Stimulated activated CD4-positive, alpha-beta T cell treated with anti-CD3 and anti-CD28 coated beads, Interleukin-15, amount 100 ng/mL, for 48 hours (primary cell): ENCODE measurements at regions not wholly inside any gene's neighbourhood (a gene's known extent, or its start where the extent isn't known, plus 50 kb on each side); places are given as distances from the start of the nearest gene placed in this dataset.
"Not testable (repeated sequence)": the region's sequence is repeated elsewhere in the genome, so short reads cannot be mapped to it uniquely, and the experiment has no call there.

Experiments
- DNase-seq, 2 donors: peaks; one replicate each; pipeline ENCODE4 v3.0.0-alpha.2; 2020; ENCODE audit warnings: low read depth in 2 of 2

DNA sequence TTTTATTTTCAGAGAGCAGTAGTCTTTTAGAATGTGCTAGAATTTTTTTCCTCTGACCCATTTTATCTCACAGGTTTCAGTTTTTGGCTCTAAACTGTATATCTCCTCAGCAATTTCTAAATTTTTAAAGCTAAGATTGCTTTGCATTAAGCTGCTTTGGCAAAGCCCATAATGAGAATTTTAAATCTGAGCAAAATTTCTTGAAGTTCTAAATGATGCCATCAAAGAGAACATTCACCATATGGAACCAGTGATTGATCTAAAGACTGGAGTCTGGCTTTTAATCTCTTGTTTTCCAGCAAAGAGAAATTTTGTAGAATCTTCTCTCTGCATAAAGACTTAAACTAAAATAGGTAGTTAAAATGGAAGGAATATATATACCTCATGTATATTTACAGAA is 313.6 kb downstream of the TBC1D32 start:
- no peak for DNase-seq

- no peak for DNase-seq
Measured at GRCh38 chr6:121008553-121008952, 325.7 kb downstream of the TBC1D32 start.

GRCh38 chr6:121006024-121006423 is 328.3 kb downstream of the TBC1D32 start:
- no peak for DNase-seq

DNA sequence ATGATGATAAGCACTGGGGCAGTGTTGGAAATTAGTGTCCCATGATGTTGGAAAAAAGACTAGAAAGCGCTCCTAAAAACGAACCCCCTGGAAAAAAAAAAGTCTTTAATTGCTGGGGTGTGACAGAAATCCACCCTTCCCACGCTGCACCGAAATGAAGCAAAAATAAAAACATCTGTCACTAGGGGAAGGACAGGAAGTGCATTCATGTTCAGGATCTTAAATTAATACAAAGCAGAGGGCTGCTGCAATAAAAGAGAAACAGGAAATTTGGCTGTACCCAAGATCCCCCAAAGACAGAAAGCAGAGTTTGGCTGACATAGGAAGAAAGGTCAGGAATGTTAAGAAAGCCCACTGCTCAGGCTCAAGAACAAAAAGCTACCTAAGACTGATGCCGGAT is 333.9 kb downstream of the TBC1D32 start:
- DNase-seq: no peak

- no peak for DNase-seq
Measured at GRCh38 chr6:120996340-120996739, 337.9 kb downstream of the TBC1D32 start.

- DNase-seq: no peak
Measured at GRCh38 chr6:120994573-120994967, 339.7 kb downstream of the TBC1D32 start.

DNA sequence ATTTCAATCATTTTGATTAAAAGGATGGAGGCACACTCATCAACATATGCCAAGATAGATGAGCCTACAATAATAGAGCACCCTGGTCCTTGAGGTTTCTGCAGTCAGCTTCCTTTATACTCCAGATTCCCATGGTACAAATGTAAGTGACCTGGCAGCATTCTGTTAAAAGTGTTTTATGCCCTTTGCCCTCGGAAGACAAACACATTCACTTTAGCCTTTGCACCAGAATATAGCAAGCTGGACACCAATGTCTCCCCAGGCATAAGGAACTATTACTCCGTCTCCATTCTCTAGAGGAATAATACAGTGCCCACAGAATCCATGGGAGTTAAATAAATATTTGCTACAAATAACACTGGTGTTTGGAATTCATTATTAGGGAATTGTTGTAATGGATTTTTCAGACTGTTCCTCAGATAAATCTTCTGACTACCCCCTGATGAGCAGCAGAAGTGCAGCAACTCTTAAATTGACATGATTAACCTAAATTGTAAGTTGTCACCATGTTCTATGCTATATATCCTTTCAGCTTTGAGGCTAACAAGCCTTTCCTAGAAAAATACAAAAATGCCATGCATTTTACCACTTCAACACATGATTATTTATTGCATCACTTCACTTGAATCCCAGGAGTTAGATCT is 340.2 kb downstream of the TBC1D32 start:
- no peak for DNase-seq

DNA sequence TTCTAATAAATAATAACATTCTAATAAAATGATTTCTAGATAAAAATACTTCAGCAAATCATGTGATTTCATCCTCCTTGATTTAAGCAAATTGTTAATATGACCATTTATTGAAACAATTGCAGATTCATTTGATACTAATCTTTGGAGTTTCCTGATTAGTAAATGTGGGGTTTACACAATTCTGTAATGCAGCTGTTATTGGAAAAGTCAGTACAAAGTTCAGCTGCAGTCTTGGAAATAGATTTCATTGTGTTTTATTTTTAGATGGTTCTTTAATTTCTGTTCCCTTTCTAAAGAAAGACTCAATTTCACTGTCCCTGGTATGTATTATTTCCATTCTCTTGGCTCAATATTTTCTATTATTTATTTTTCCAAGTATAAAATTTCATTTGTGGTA is 342.0 kb downstream of the TBC1D32 start:
- no peak for DNase-seq

GRCh38 chr6:120990866-120991265 is 343.4 kb downstream of the TBC1D32 start:
- no peak for DNase-seq

GRCh38 chr6:120981835-120982234 is 352.4 kb downstream of the TBC1D32 start:
- DNase-seq: no peak

DNA sequence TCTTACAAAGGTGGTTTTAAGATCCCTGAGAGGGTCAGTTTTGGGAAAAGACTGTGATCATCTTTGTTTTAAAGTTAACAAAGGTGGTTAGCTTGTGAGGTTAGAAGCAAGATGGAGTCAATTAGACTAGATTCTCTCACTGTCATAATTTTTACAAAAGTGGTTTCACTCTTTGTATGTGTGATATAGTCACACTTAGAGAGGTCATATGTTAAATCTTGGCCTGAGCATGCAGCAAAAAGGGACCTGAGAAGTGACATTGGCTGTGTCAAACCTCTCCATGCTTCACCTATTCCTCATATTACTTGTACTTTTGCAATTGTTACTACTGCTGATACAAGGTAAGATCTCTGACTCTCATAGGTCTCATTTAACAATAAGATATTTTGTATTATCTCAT is 368.0 kb downstream of the TBC1D32 start:
- DNase-seq: no peak

- DNase-seq: no peak
Measured at GRCh38 chr6:120965814-120966213, 368.5 kb downstream of the TBC1D32 start.

DNA sequence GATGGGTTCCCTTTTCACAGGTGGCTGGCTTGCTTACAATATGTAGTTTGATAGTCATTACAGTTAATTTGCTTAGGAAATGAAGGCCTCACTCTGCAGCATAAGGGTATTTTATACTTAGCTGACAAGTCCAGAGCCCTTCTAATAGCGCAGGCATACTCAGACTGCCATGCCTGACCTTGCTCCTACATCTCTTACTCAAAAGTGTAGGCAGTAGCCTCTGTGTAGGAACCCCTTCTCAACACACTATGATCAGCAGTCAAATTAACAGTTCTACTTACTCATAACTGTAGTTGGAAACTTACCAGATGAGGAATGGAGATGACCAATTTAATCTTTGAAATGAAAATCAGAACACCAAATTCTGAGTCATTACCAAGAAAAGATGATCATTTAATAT is 373.5 kb downstream of the TBC1D32 start:
- no peak for DNase-seq

DNA sequence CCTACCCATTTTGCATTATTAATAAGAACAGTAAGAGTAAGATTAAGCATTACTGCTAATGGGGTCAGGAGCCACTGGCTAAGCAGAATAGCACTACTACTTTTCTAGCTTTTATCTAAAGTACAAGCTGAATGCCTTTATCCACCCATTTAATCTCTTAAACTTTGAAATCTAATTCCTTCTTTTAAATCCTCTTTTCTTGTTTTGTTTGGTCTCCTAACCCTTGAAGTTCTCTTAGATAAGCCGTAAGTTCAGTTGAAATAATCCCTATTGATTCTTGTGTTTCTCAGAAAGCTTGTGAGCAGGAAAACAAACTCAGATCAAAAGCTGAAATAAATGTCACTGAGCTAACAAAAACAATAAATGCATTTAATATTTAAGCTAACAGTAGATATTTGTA is 380.2 kb downstream of the TBC1D32 start:
- no peak for DNase-seq

- no peak for DNase-seq
Measured at GRCh38 chr6:120951258-120951657, 383.0 kb downstream of the TBC1D32 start.

DNA sequence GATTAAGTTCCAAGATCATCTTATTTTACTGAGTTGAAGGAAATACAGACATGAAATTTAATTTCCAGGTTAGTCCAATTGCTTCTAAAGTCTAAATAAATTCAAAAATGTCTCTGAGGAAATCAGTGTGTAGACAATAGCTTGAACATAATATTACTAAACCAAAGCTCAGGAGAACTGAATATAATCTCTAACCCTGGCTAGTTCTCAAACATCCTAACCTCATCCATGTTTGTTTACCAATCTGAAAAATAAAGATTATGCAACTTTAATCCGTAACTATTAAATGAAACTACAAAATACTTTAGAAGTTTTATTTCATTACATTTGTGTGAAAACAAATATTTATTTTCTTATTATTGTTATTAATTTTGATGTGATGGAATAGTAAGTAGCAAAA is 387.2 kb downstream of the TBC1D32 start:
- no peak for DNase-seq

- no peak for DNase-seq
Measured at GRCh38 chr6:120945905-120946594, 388.2 kb downstream of the TBC1D32 start.

- DNase-seq: no peak
Measured at GRCh38 chr6:120938876-120939472, 395.3 kb downstream of the TBC1D32 start.

- DNase-seq: no peak
Measured at GRCh38 chr6:120938164-120938875, 396.0 kb downstream of the TBC1D32 start.

DNA sequence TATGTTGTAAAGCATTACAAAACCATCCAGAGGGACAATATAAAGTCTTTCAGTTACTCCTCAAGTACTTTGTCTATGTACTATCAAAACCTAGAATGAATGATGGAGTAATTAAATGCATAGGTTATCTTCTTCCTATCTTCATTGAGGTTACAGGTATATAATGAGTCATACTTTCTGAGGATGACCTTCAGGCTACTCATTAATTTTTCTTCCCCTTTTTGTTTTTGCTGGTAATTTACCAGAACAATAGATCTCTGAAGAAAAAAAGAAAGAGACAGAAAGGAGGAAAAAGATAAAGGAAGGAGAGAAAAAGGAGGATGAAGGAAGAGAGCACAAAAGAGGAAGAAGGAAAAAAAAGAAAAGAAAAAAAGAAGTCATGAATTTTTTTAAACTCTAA is 398.4 kb downstream of the TBC1D32 start:
- no peak for DNase-seq

- no peak for DNase-seq
Measured at GRCh38 chr6:120935016-120935415, 399.3 kb downstream of the TBC1D32 start.

DNA sequence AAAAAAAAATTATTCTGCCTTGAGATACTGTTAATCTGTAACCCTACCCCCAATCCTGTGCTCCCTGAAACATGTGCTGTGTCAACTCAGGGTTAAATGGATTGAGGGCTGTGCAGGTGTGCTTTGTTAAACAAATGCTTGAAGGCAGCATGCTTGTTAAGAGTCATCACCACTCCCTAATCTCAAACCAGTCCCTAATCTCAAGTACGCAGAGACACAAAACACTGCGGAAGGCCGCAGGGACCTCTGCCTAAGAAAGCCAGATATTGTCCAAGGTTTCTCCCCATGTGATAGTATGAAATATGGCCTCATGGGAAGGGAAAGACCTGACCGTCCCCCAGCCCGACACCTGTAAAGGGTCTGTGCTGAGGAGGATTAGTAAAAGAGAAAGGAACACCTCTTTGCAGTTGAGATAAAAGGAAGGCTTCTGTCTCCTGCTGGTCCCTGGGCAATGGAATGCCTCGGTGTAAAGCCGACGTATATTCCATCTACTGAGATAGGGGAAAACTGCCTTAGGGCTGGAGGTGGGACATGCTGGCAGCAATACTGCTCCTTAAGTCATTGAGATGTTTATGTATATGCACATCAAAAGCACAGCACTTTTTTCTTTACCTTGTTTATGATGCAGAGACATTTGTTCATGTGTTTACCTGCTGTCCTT is 402.6 kb downstream of the TBC1D32 start:
- DNase-seq: not testable (repeated sequence)
